SK-N-SH (cell line): ENCODE measurements at regions not wholly inside any gene's neighbourhood (a gene's known extent, or its start where the extent isn't known, plus 50 kb on each side); places are given as distances from the start of the nearest gene placed in this dataset.

ENCODE experiments used
- CTCF ChIA-PET: fragments of 300-600, 350-600 bp; formaldehyde crosslinking; extraction: SDS; loops from one replicate; lab custom pipeline; 2021; lab: Yijun Ruan, JAX
- POLR2A ChIA-PET: fragments of 350-600 bp; sonication (Branson Sonifier 250); formaldehyde crosslinking; extraction: SDS; loops from one replicate; lab custom pipeline; 2020; ENCODE audit warnings: antibody characterized with exemption, inconsistent platforms; lab: Yijun Ruan, JAX
- DNase-seq: peaks from one replicate; pipeline ENCODE4 v3.0.0; 2012
- H2AFZ ChIP-seq: fragments of 200-600 bp; sonication (generic); 2 replicates; pipeline ENCODE4 v1.8.1; 2016; ENCODE audit warnings: antibody characterized with exemption, mild to moderate bottlenecking, low read depth
- H3F3A ChIP-seq: fragments of 200-600 bp; sonication (generic); replicated peaks from 2 replicates; pipeline ENCODE3; 2016; ENCODE audit warnings: antibody characterized with exemption, mild to moderate bottlenecking; ENCODE audit not compliant: insufficient read depth
- H3K27ac ChIP-seq, 2 experiments: fragments of 200-500 bp in 1 of 2; fragments of 200-600 bp in 1 of 2; sonication (Bioruptor generic) in 1 of 2; sonication (generic), shearing (Covaris generic) in 1 of 2; 2 replicates each; pipeline versions ENCODE4 v1.5.1 to v1.6.1; 2014 to 2016; ENCODE audit warnings: low read depth in 2 of 2, inconsistent platforms in 1 of 2, low read length in 1 of 2, mild to moderate bottlenecking in 1 of 2, mixed read lengths in 1 of 2
- H3K27me3 ChIP-seq: fragments of 200-600 bp; sonication (generic), shearing (Covaris generic); 2 replicates; pipeline ENCODE4 v1.6.1; 2016; ENCODE audit warnings: mixed run types; ENCODE audit not compliant: insufficient read depth
- H3K36me3 ChIP-seq, 2 experiments: fragments of 200-500 bp in 1 of 2; fragments of 200-600 bp in 1 of 2; sonication (Bioruptor generic) in 1 of 2; sonication (generic) in 1 of 2; replicated peaks in 1 of 2; 2 replicates each; pipeline versions ENCODE3 to v1.5.1; 2014 to 2016; ENCODE audit warnings: low read length in 1 of 2, mild to moderate bottlenecking in 1 of 2; ENCODE audit not compliant: insufficient read depth in 2 of 2, control insufficient read depth in 1 of 2
- H3K4me1 ChIP-seq, 2 experiments: fragments of 200-500 bp in 1 of 2; fragments of 200-600 bp in 1 of 2; sonication (Bioruptor generic) in 1 of 2; sonication (generic), shearing (Covaris generic) in 1 of 2; 2 replicates each; pipeline versions ENCODE4 v1.5.1 to v1.6.1; 2014 to 2016; ENCODE audit warnings: low read depth in 1 of 2, low read length in 1 of 2, mixed run types in 1 of 2; ENCODE audit not compliant: insufficient read depth in 2 of 2, control insufficient read depth in 1 of 2
- H3K4me2 ChIP-seq: fragments of 200-600 bp; sonication (generic), shearing (Covaris generic); 2 replicates; pipeline ENCODE4 v1.6.1; 2017; ENCODE audit warnings: mixed run types
- H3K4me3 ChIP-seq, 2 experiments: fragments of 200-500 bp in 1 of 2; fragments of 200-600 bp in 1 of 2; sonication (Bioruptor generic) in 1 of 2; sonication (generic), shearing (Covaris generic) in 1 of 2; 2 replicates each; pipeline versions ENCODE4 v1.5.1 to v1.8.1; 2014 to 2016; ENCODE audit warnings: low read depth in 2 of 2, inconsistent platforms in 1 of 2, low read length in 1 of 2, mild to moderate bottlenecking in 1 of 2, mixed read lengths in 1 of 2, moderate library complexity in 1 of 2
- H3K79me2 ChIP-seq: fragments of 200-600 bp; sonication (generic); 2 replicates; pipeline ENCODE4 v1.8.1; 2017; ENCODE audit warnings: mild to moderate bottlenecking; ENCODE audit not compliant: insufficient read depth
- H3K9ac ChIP-seq: fragments of 200-600 bp; sonication (generic); 2 replicates; pipeline ENCODE4 v1.6.1; 2017; ENCODE audit warnings: mixed run types
- H3K9me2 ChIP-seq: fragments of 200-600 bp; sonication (generic); 2 replicates; pipeline ENCODE4 v1.6.1; 2017; ENCODE audit warnings: mixed run types
- H3K9me3 ChIP-seq: fragments of 200-600 bp; sonication (generic); 2 replicates; pipeline ENCODE4 v1.6.1; 2017; ENCODE audit warnings: mixed run types, mild to moderate bottlenecking, moderate library complexity
- H4K20me1 ChIP-seq: fragments of 200-600 bp; sonication (generic); 2 replicates; pipeline ENCODE4 v1.6.1; 2017; ENCODE audit warnings: mild to moderate bottlenecking, mixed run types; ENCODE audit not compliant: insufficient read depth
- CTCF ChIP-seq: fragments of 200-600 bp; sonication (generic); IDR thresholded peaks from 2 replicates; pipeline ENCODE4 v1.6.1; 2017; ENCODE audit warnings: antibody characterized with exemption, mild to moderate bottlenecking, moderate library complexity
- EP300 ChIP-seq, 2 experiments: IDR thresholded peaks; 2 replicates each; pipeline versions ENCODE4 v1.4.0 to v1.6.1; 2012; ENCODE audit warnings: borderline replicate concordance in 1 of 2, low read depth in 1 of 2, low read length in 1 of 2
- GABPA ChIP-seq: IDR thresholded peaks from 2 replicates; pipeline ENCODE4 v1.4.0; 2012; ENCODE audit warnings: low read depth, mild to moderate bottlenecking
- MAX ChIP-seq: IDR thresholded peaks from 2 replicates; pipeline ENCODE4 v1.4.0; 2012; ENCODE audit warnings: low read depth
- NFIC ChIP-seq: IDR thresholded peaks from 2 replicates; pipeline ENCODE4 v1.4.0; 2012; ENCODE audit warnings: borderline replicate concordance
- PBX3 ChIP-seq: IDR thresholded peaks from 2 replicates; pipeline ENCODE4; 2012
- TAF1 ChIP-seq: IDR thresholded peaks from 2 replicates; pipeline ENCODE4 v1.6.1; 2012; ENCODE audit warnings: low read depth, mild to moderate bottlenecking, low read length, moderate library complexity, borderline replicate concordance
- WGBS: methylation state at CpG from one replicate; pipeline ENCODE4 v1.1.6; 2017; ENCODE audit warnings: low lambda C conversion rate; 5-methylcytosine and 5-hydroxymethylcytosine counted together

GRCh38 chr1:82042306-82043060, 241.7 kb downstream of the ADGRL2 start:
- H3F3A ChIP-seq: no peaks in the 10 kb centered on the region
- ChIA-PET CTCF (interaction anchor here (0.9 kb wide), 1 partner anchor 1815 kb away, joined by 3 read pairs; no protein-coding TSS in a partner anchor), POLR2A (no interaction called here)
- H3K4me2 ChIP-seq: no peak overlapping the region
- no peak overlapping the region for H2AFZ ChIP-seq
- TF ChIP-seq MAX (no peak), PBX3 (no peak), GABPA (no peak), EP300 (IDR thresholded peaks at IDR 0.05; ENCODE audit: borderline replicate concordance in 1 of 2, low read depth in 1 of 2, low read length in 1 of 2) (no peak), NFIC (no peak), CTCF (no peak), TAF1 (no peak)
- H3K9ac ChIP-seq: no peak overlapping the region
- no peak overlapping the region for H3K4me3 ChIP-seq
- H3K9me2 ChIP-seq: no peaks in the 10 kb centered on the region
- H3K4me1 ChIP-seq: no peaks in the 10 kb centered on the region
- no peaks in the 10 kb centered on the region for H3K9me3 ChIP-seq
- no peak overlapping the region for H3K27ac ChIP-seq
- no peak for DNase-seq
- H3K36me3 ChIP-seq: no peaks in the 10 kb centered on the region
- H3K79me2 ChIP-seq: no peaks in the 10 kb centered on the region
- 0 out of 2 replicates have a peak, but pooled peaks cover 4% of the 10 kb centered on the region for H3K27me3 ChIP-seq
- 33% methylated on average over 4 of the region's 4 CpGs for WGBS
- H4K20me1 ChIP-seq: no peaks in the 10 kb centered on the region
